H1 (cell line): ENCODE measurements at regions not wholly inside any gene's neighbourhood (a gene's known extent, or its start where the extent isn't known, plus 50 kb on each side); places are given as distances from the start of the nearest gene placed in this dataset.

Source experiments
- CTCF ChIA-PET: fragments of 300-600 bp; sonication (Branson Sonifier 250); formaldehyde crosslinking; loops from one replicate; lab custom pipeline; 2021; ENCODE audit not compliant: partially characterized antibody; lab: Charles Lee
- POLR2A ChIA-PET: fragments of 300-600 bp; sonication (Branson Sonifier 250); formaldehyde crosslinking; loops from one replicate; lab custom pipeline; 2021; ENCODE audit warnings: inconsistent platforms; ENCODE audit not compliant: partially characterized antibody; lab: Charles Lee
- DNase-seq, 2 experiments: peaks; one replicate each; pipeline versions ENCODE4 v3.0.0 to v3.0.0-alpha.2; 2010 to 2022; ENCODE audit warnings: low spot score in 2 of 2, low read depth in 1 of 2, mixed read lengths in 1 of 2
- FAIRE-seq: peaks from 2 replicates; lab custom pipeline; 2011; peaks lifted over from hg19 to GRCh38; lab: Jason Lieb, UNC
- H2AFZ ChIP-seq: 2 replicates; pipeline ENCODE4 v1.8.1; 2012; ENCODE audit warnings: low read length, inconsistent platforms
- H2AK5ac ChIP-seq: 2 replicates; pipeline ENCODE4 v1.6.1; 2013; ENCODE audit warnings: low read depth, low read length
- H2BK120ac ChIP-seq: replicated peaks from 2 replicates; pipeline ENCODE3; 2013; ENCODE audit warnings: low read depth, low read length, inconsistent platforms
- H2BK12ac ChIP-seq: 2 replicates; pipeline ENCODE4 v1.6.1; 2013; ENCODE audit warnings: low read depth, low read length
- H2BK15ac ChIP-seq: 2 replicates; pipeline ENCODE4 v1.6.1; 2013; ENCODE audit warnings: low read length
- H2BK20ac ChIP-seq: 2 replicates; pipeline ENCODE4 v1.6.1; 2013; ENCODE audit warnings: low read length
- H2BK5ac ChIP-seq: 2 replicates; pipeline ENCODE4 v1.6.1; 2013; ENCODE audit warnings: low read depth, low read length
- H3K14ac ChIP-seq: 2 replicates; pipeline ENCODE4 v1.6.1; 2013; ENCODE audit warnings: inconsistent platforms; ENCODE audit not compliant: insufficient read length
- H3K18ac ChIP-seq: 2 replicates; pipeline ENCODE4 v1.6.1; 2013; ENCODE audit warnings: low read length; ENCODE audit errors: extremely low read depth
- H3K23ac ChIP-seq: 2 replicates; pipeline ENCODE4 v1.6.1; 2013; ENCODE audit warnings: inconsistent platforms; ENCODE audit not compliant: insufficient read length
- H3K23me2 ChIP-seq: 2 replicates; pipeline ENCODE4 v1.6.1; 2013; ENCODE audit warnings: low read depth, low read length
- H3K27ac ChIP-seq: 2 replicates; pipeline ENCODE4 v1.6.1; 2011; ENCODE audit warnings: low read depth, low read length, inconsistent platforms
- H3K27me3 ChIP-seq, 4 experiments: replicated peaks in 1 of 4; 1 replicate in 1 of 4; 2 replicates in 3 of 4; pipeline versions ENCODE4 v1.6.1 to v1.8.1; 2011 to 2013; ENCODE audit warnings: low read length in 3 of 4, mild to moderate bottlenecking in 3 of 4, inconsistent platforms in 2 of 4, mixed read lengths in 2 of 4, moderate library complexity in 1 of 4; ENCODE audit not compliant: control insufficient read depth in 3 of 4, insufficient read depth in 3 of 4; ENCODE audit errors: extremely low read depth in 1 of 4
- H3K36me3 ChIP-seq, 4 experiments: 2 replicates each; pipeline versions ENCODE4 v1.6.1 to v1.8.1; 2011 to 2013; ENCODE audit warnings: mild to moderate bottlenecking in 4 of 4, low read length in 3 of 4, moderate library complexity in 2 of 4, control low read depth in 1 of 4, inconsistent platforms in 1 of 4; ENCODE audit not compliant: insufficient read depth in 4 of 4, control insufficient read depth in 2 of 4
- H3K4ac ChIP-seq: replicated peaks from 2 replicates; pipeline ENCODE3; 2013; ENCODE audit warnings: low read length, low read depth, mixed read lengths, inconsistent platforms; ENCODE audit not compliant: insufficient read length
- H3K4me1 ChIP-seq, 4 experiments: replicated peaks in 1 of 4; 1 replicate in 1 of 4; 2 replicates in 3 of 4; pipeline versions ENCODE4 v1.6.1 to v1.8.1; 2011 to 2013; ENCODE audit warnings: low read length in 3 of 4, inconsistent platforms in 2 of 4, mixed read lengths in 1 of 4; ENCODE audit not compliant: insufficient read depth in 4 of 4, control insufficient read depth in 3 of 4
- H3K4me2 ChIP-seq, 2 experiments: 2 replicates each; pipeline versions ENCODE4 v1.6.1 to v1.8.1; 2011 to 2013; ENCODE audit warnings: low read depth in 2 of 2, low read length in 2 of 2, control low read depth in 1 of 2, inconsistent platforms in 1 of 2, mild to moderate bottlenecking in 1 of 2; ENCODE audit not compliant: insufficient read depth in 1 of 2
- H3K4me3 ChIP-seq, 4 experiments: fragments of 200-600, 300-600 bp in 1 of 4; sonication (generic), shearing (Covaris generic), sonication (Bioruptor Twin) in 1 of 4; 2 replicates each; pipeline versions ENCODE4 v1.5.1 to v1.8.1; 2011 to 2016; ENCODE audit warnings: low read length in 4 of 4, low read depth in 3 of 4, control low read depth in 2 of 4, inconsistent platforms in 2 of 4, mild to moderate bottlenecking in 2 of 4, mixed read lengths in 1 of 4, moderate library complexity in 1 of 4; ENCODE audit not compliant: insufficient read depth in 2 of 4; ENCODE audit errors: extremely low read depth in 1 of 4
- H3K56ac ChIP-seq: replicated peaks from 2 replicates; pipeline ENCODE3; 2013; ENCODE audit warnings: low read depth, mild to moderate bottlenecking, mixed read lengths, low read length, inconsistent platforms; ENCODE audit not compliant: insufficient read length
- H3K79me1 ChIP-seq: 2 replicates; pipeline ENCODE4 v1.6.1; 2013; ENCODE audit warnings: low read depth, low read length, control low read depth
- H3K79me2 ChIP-seq, 2 experiments: 2 replicates each; pipeline versions ENCODE4 v1.6.1 to v1.8.1; 2012 to 2013; ENCODE audit warnings: low read length in 2 of 2, mild to moderate bottlenecking in 2 of 2, inconsistent platforms in 1 of 2; ENCODE audit not compliant: insufficient read depth in 2 of 2, control insufficient read depth in 1 of 2
- H3K9ac ChIP-seq, 4 experiments: replicated peaks in 1 of 4; 1 replicate in 1 of 4; 2 replicates in 3 of 4; pipeline versions ENCODE4 v1.6.1 to v1.8.1; 2011 to 2013; ENCODE audit warnings: low read depth in 3 of 4, low read length in 3 of 4, control low read depth in 2 of 4, mild to moderate bottlenecking in 2 of 4, moderate library complexity in 2 of 4, inconsistent platforms in 1 of 4; ENCODE audit errors: extremely low read depth in 1 of 4
- H3K9me3 ChIP-seq, 2 experiments: 2 replicates each; pipeline versions ENCODE4 v1.6.1 to v1.8.1; 2012 to 2013; ENCODE audit warnings: mild to moderate bottlenecking in 2 of 2, moderate library complexity in 2 of 2, control low read depth in 1 of 2, inconsistent platforms in 1 of 2, low read depth in 1 of 2, low read length in 1 of 2, mixed read lengths in 1 of 2; ENCODE audit not compliant: insufficient read depth in 2 of 2
- H4K20me1 ChIP-seq, 2 experiments: replicated peaks in 1 of 2; 2 replicates each; pipeline versions ENCODE3 to v1.8.1; 2011 to 2013; ENCODE audit warnings: inconsistent platforms in 2 of 2, low read length in 2 of 2, mild to moderate bottlenecking in 1 of 2; ENCODE audit not compliant: insufficient read depth in 2 of 2, control insufficient read depth in 1 of 2
- H4K5ac ChIP-seq: 2 replicates; pipeline ENCODE4 v1.6.1; 2013; ENCODE audit warnings: low read length, low read depth, mixed read lengths, inconsistent platforms; ENCODE audit not compliant: insufficient read length
- H4K8ac ChIP-seq: 2 replicates; pipeline ENCODE4 v1.8.0; 2013; ENCODE audit warnings: mild to moderate bottlenecking, moderate library complexity, low read length, inconsistent platforms; ENCODE audit not compliant: insufficient read depth; ENCODE audit errors: extremely low read depth
- H4K91ac ChIP-seq: replicated peaks from 2 replicates; pipeline ENCODE3; 2013; ENCODE audit warnings: low read length, mixed read lengths, inconsistent platforms; ENCODE audit not compliant: insufficient read length
- KDM5A ChIP-seq: fragments of 200-600 bp; IDR thresholded peaks from 2 replicates; pipeline ENCODE4 v1.7.1; 2012; ENCODE audit warnings: mild to moderate bottlenecking, low read length, inconsistent platforms, mixed read lengths
- NANOG ChIP-seq: IDR thresholded peaks from 2 replicates; pipeline ENCODE4 v1.6.1; 2011; ENCODE audit warnings: low read length, low read depth, mild to moderate bottlenecking, inconsistent platforms; ENCODE audit not compliant: insufficient read depth, poor library complexity, severe bottlenecking
- SP1 ChIP-seq: IDR thresholded peaks from 2 replicates; pipeline ENCODE4 v1.6.1; 2011; ENCODE audit warnings: low read depth, low read length
- WGBS, 2 experiments: shearing (Covaris generic) in 1 of 2; methylation state at CpG; one replicate each; pipeline versions ENCODE4 v1.1.6 to v1.1.7; 2013 to 2015; ENCODE audit warnings: low lambda C conversion rate in 2 of 2, mixed read lengths in 2 of 2, inconsistent platforms in 1 of 2, low coverage in 1 of 2, missing lambda C conversion rate in 1 of 2; ENCODE audit not compliant: insufficient replicate concordance in 2 of 2, insufficient coverage in 1 of 2, insufficient read length in 1 of 2; ENCODE audit errors: extremely low coverage in 1 of 2, missing lambda C conversion rate in 1 of 2; 5-methylcytosine and 5-hydroxymethylcytosine counted together

- Histone ChIP-seq H3K4me1 (no peaks in the 10 kb centered on the region), H3K4me3 (no peak overlapping the region), H3K36me3 (no peaks in the 10 kb centered on the region), H4K91ac (no peak overlapping the region), H3K27me3 (no peaks in the 10 kb centered on the region), H2BK12ac (no peak overlapping the region), H3K9me3 (no peaks in the 10 kb centered on the region), H3K4me2 (no peak overlapping the region), H3K4ac (no peak overlapping the region), H2BK5ac (no peak overlapping the region), H4K20me1 (no peaks in the 10 kb centered on the region), H4K8ac (no peak overlapping the region), H3K9ac (no peak overlapping the region), H2BK20ac (no peak overlapping the region), H2AFZ (0 out of 2 replicates have a peak overlapping the region, but pooled peaks have one; percentile 26), H2BK15ac (no peak overlapping the region), H3K23me2 (no peaks in the 10 kb centered on the region), H2BK120ac (no peak overlapping the region), H3K14ac (no peak overlapping the region), H3K18ac (no peak overlapping the region), H3K23ac (no peak overlapping the region), H3K27ac (no peak overlapping the region), H4K5ac (no peak overlapping the region), H3K79me2 (no peaks in the 10 kb centered on the region), H2AK5ac (no peak overlapping the region), H3K79me1 (no peaks in the 10 kb centered on the region), H3K56ac (no peak overlapping the region)
- ChIA-PET POLR2A (interaction anchor here (0.8 kb wide), 1 partner anchor 23 kb away, joined by 3 read pairs; no protein-coding TSS in a partner anchor), CTCF (interaction anchor here (0.8 to 1.6 kb wide), 3 partner anchors 23 to 278 kb away, joined by 3 to 4 read pairs (median 3); no protein-coding TSS in a partner anchor)
- 81% methylated on average over 5 of the region's 5 CpGs; no CpG with 5 or more reads in 1 of the 2 experiments for WGBS, 2 experiments
- no peak for FAIRE-seq
- no peak for DNase-seq
- TF ChIP-seq NANOG (no peak), SP1 (peak; percentile 84), KDM5A (no peak)
These were observed 80.2 kb downstream of the CHST1 start for GRCh38 chr11:45585205-45585604.
